H7 (cell line): ENCODE measurements at regions not wholly inside any gene's neighbourhood (a gene's known extent, or its start where the extent isn't known, plus 50 kb on each side); places are given as distances from the start of the nearest gene placed in this dataset.
"Not testable (repeated sequence)": the region's sequence is repeated elsewhere in the genome, so short reads cannot be mapped to it uniquely, and the experiment has no call there.

ENCODE experiments used
- DNase-seq: peaks from one replicate; pipeline ENCODE4 v3.0.0; 2012
- H3K27me3 ChIP-seq: 2 replicates; pipeline ENCODE4 v1.6.0; 2011; ENCODE audit warnings: mild to moderate bottlenecking, low read length; ENCODE audit not compliant: control insufficient read depth, insufficient read depth
- H3K36me3 ChIP-seq: replicated peaks from 2 replicates; pipeline ENCODE4 v1.5.1; 2011; ENCODE audit warnings: low read length; ENCODE audit not compliant: control insufficient read depth, insufficient read depth
- H3K4me3 ChIP-seq: 2 replicates; pipeline ENCODE4 v1.5.1; 2011; ENCODE audit warnings: low read depth, mild to moderate bottlenecking, control low read depth, low read length, moderate library complexity; ENCODE audit not compliant: insufficient read depth

- H3K36me3 ChIP-seq, result no peaks in the 10 kb centered on the region
- H3K27me3 ChIP-seq, result no peaks in the 10 kb centered on the region
- DNase-seq, result no peak
- H3K4me3 ChIP-seq, result no peak overlapping the region
Observed at GRCh38 chr2:12543076-12543977, 173.4 kb upstream of the TRIB2 start.

GRCh38 chr2:12543978-12544558 lies 172.7 kb upstream of the TRIB2 start:
- DNase-seq, result no peak
- no peak overlapping the region for H3K4me3 ChIP-seq
- no peaks in the 10 kb centered on the region for H3K36me3 ChIP-seq

GRCh38 chr2:12547566-12548170 lies 169.1 kb upstream of the TRIB2 start:
- peak; percentile 51 for DNase-seq
- H3K36me3 ChIP-seq, result no peaks in the 10 kb centered on the region
- no peaks in the 10 kb centered on the region for H3K27me3 ChIP-seq
- H3K4me3 ChIP-seq, result no peak overlapping the region

More at GRCh38 chr2:12543978-12544558, 172.7 kb upstream of the TRIB2 start:
- no peaks in the 10 kb centered on the region for H3K27me3 ChIP-seq

- H3K36me3 ChIP-seq, result no peaks in the 10 kb centered on the region
- no peaks in the 10 kb centered on the region for H3K27me3 ChIP-seq
- H3K4me3 ChIP-seq, result no peak overlapping the region
- no peak for DNase-seq
Observed at GRCh38 chr2:12548906-12549305, 167.8 kb upstream of the TRIB2 start.

GRCh38 chr2:12549641-12550040 lies 167.1 kb upstream of the TRIB2 start:
- Histone ChIP-seq H3K27me3 (no peaks in the 10 kb centered on the region), H3K4me3 (no peak overlapping the region), H3K36me3 (no peaks in the 10 kb centered on the region)
- DNase-seq, result no peak

- Histone ChIP-seq H3K4me3 (no peak overlapping the region), H3K27me3 (no peaks in the 10 kb centered on the region), H3K36me3 (no peaks in the 10 kb centered on the region)
- DNase-seq, result no peak
Observed at GRCh38 chr2:12552092-12552491, 164.6 kb upstream of the TRIB2 start.

- Histone ChIP-seq H3K36me3 (no peaks in the 10 kb centered on the region), H3K4me3 (no peak overlapping the region), H3K27me3 (no peaks in the 10 kb centered on the region)
- no peak for DNase-seq
Observed at GRCh38 chr2:12554224-12555011, 162.3 kb upstream of the TRIB2 start.

GRCh38 chr2:12555012-12555645 lies 161.6 kb upstream of the TRIB2 start:
- Histone ChIP-seq H3K27me3 (no peaks in the 10 kb centered on the region), H3K36me3 (no peaks in the 10 kb centered on the region), H3K4me3 (no peak overlapping the region)
- DNase-seq, result no peak

- Histone ChIP-seq H3K4me3 (no peak overlapping the region), H3K36me3 (no peaks in the 10 kb centered on the region), H3K27me3 (no peaks in the 10 kb centered on the region)
- no peak for DNase-seq
Observed at GRCh38 chr2:12556762-12557161, 160.0 kb upstream of the TRIB2 start.

GRCh38 chr2:12557688-12558087 lies 159.0 kb upstream of the TRIB2 start:
- Histone ChIP-seq H3K4me3 (no peak overlapping the region), H3K36me3 (no peaks in the 10 kb centered on the region), H3K27me3 (no peaks in the 10 kb centered on the region)
- DNase-seq, result no peak

- Histone ChIP-seq H3K27me3 (no peaks in the 10 kb centered on the region), H3K36me3 (no peaks in the 10 kb centered on the region), H3K4me3 (no peak overlapping the region)
- no peak for DNase-seq
Observed at GRCh38 chr2:12558519-12558918, 158.2 kb upstream of the TRIB2 start.

GRCh38 chr2:12560618-12561017 lies 156.1 kb upstream of the TRIB2 start:
- H3K4me3 ChIP-seq, result no peak overlapping the region
- H3K36me3 ChIP-seq, result no peaks in the 10 kb centered on the region
- H3K27me3 ChIP-seq, result no peaks in the 10 kb centered on the region
- DNase-seq, result no peak

- Histone ChIP-seq H3K4me3 (no peak overlapping the region), H3K36me3 (no peaks in the 10 kb centered on the region), H3K27me3 (no peaks in the 10 kb centered on the region)
- DNase-seq, result no peak
Observed at GRCh38 chr2:12567411-12567810, 149.3 kb upstream of the TRIB2 start.

GRCh38 chr2:12569510-12569909 lies 147.2 kb upstream of the TRIB2 start:
- not testable (repeated sequence) for H3K36me3 ChIP-seq, DNase-seq, H3K27me3 ChIP-seq, H3K4me3 ChIP-seq
